SK-N-SH treated with all-trans-retinoic acid at 6 μM for 48 hours (cell line): ENCODE measurements at regions not wholly inside any gene's neighbourhood (a gene's known extent, or its start where the extent isn't known, plus 50 kb on each side); places are given as distances from the start of the nearest gene placed in this dataset.

ENCODE experiments used
- ARNTL ChIP-seq: fragments of 450-650 bp; formaldehyde crosslinking; IDR thresholded peaks from 2 replicates; pipeline ENCODE4 v1.5.0; 2020; ENCODE audit warnings: low read depth, mild to moderate bottlenecking, moderate library complexity, borderline replicate concordance
- BACH2 ChIP-seq: fragments of 250-450 bp; sonication (Bioruptor Pico); IDR thresholded peaks from 2 replicates; pipeline ENCODE4 v1.9.0; 2021; ENCODE audit warnings: mild to moderate bottlenecking, borderline replicate concordance
- GLIS3 ChIP-seq: fragments of 250-450 bp; sonication (Bioruptor Pico); IDR thresholded peaks from 2 replicates; pipeline ENCODE4 v1.5.0; 2020; ENCODE audit warnings: mild to moderate bottlenecking, moderate library complexity
- RARB ChIP-seq: fragments of 250-450 bp; sonication (Bioruptor Pico); IDR thresholded peaks from 2 replicates; pipeline ENCODE4 v1.8.0; 2021; ENCODE audit warnings: mild to moderate bottlenecking, moderate library complexity
- TOX ChIP-seq: fragments of 250-450 bp; sonication (Bioruptor Pico); IDR thresholded peaks from 2 replicates; pipeline ENCODE4 v1.8.0; 2021; ENCODE audit warnings: mild to moderate bottlenecking, moderate library complexity, borderline replicate concordance
- ZFP3 ChIP-seq: fragments of 250-450 bp; sonication (Bioruptor Pico); IDR thresholded peaks from 2 replicates; pipeline ENCODE4 v1.5.0; 2020; ENCODE audit warnings: mild to moderate bottlenecking, moderate library complexity
- ZFP30 ChIP-seq: fragments of 450-650 bp; formaldehyde crosslinking; IDR thresholded peaks from 2 replicates; pipeline ENCODE4 v1.5.0; 2022; ENCODE audit warnings: mild to moderate bottlenecking, moderate library complexity
- TF ChIP-seq, protein P1 (sequence below): fragments of 250-450 bp; sonication (Bioruptor Pico); IDR thresholded peaks from 2 replicates; pipeline ENCODE4 v1.8.0; 2021; ENCODE audit warnings: low read depth, mild to moderate bottlenecking, moderate library complexity, borderline replicate concordance
- TF ChIP-seq, protein P2 (sequence below): fragments of 250-450 bp; sonication (Bioruptor Pico); IDR thresholded peaks from 2 replicates; pipeline ENCODE4 v1.8.0; 2020; ENCODE audit warnings: mild to moderate bottlenecking, moderate library complexity, borderline replicate concordance
- TF ChIP-seq, protein P3 (sequence below): fragments of 250-450 bp; sonication (Bioruptor Pico); IDR thresholded peaks from 2 replicates; pipeline ENCODE4 v1.5.1; 2020; ENCODE audit warnings: low read depth, mild to moderate bottlenecking, moderate library complexity

DNA sequence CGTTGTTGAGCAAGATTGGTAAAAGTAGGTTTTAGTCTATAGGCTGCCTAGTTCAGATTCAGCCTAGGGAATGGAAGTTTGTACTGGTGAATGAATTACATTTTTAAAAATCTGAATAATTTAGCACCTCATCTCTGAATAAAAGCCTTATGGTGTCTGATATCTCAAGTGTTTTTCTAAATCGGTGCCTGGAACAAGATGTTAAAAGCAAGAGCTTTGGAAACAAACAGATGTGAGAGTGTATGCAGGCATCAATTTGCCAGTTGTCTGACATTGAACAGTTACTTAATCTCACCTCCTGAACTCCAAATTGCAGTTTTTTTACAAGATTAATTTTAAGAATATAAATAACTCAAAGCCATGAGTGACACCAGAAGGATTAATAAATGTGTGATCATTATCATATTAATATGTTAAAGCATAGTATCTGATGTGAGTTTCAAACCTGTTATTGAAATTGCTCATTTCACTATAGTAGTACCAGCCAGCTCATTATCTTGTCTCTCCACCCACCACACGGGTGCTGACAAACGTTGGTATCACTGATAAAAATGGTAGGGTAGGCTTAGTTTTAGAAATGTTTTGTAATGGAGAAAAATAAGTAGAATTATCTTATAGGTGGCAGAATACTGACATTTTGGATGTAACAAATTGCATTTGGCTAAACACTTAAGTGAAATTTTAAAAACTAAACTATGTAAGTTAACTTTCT, 157.3 kb downstream of the FAM83B start:
- TF ChIP-seq ZFP3 (CRISPR knock-in tag) (no peak), TOX (no peak), ZFP30 (CRISPR knock-in tag) (no peak), RARB (CRISPR knock-in tag) (no peak), BACH2 (CRISPR knock-in tag) (no peak), GLIS3 (no peak), ARNTL (CRISPR knock-in tag) (no peak)
- TF ChIP-seq, protein P1, sequence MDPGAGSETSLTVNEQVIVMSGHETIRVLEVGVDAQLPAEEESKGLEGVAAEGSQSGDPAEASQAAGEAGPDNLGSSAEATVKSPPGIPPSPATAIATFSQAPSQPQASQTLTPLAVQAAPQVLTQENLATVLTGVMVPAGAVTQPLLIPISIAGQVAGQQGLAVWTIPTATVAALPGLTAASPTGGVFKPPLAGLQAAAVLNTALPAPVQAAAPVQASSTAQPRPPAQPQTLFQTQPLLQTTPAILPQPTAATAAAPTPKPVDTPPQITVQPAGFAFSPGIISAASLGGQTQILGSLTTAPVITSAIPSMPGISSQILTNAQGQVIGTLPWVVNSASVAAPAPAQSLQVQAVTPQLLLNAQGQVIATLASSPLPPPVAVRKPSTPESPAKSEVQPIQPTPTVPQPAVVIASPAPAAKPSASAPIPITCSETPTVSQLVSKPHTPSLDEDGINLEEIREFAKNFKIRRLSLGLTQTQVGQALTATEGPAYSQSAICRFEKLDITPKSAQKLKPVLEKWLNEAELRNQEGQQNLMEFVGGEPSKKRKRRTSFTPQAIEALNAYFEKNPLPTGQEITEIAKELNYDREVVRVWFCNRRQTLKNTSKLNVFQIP (CRISPR knock-in tag), result no peak
- TF ChIP-seq, protein P2, sequence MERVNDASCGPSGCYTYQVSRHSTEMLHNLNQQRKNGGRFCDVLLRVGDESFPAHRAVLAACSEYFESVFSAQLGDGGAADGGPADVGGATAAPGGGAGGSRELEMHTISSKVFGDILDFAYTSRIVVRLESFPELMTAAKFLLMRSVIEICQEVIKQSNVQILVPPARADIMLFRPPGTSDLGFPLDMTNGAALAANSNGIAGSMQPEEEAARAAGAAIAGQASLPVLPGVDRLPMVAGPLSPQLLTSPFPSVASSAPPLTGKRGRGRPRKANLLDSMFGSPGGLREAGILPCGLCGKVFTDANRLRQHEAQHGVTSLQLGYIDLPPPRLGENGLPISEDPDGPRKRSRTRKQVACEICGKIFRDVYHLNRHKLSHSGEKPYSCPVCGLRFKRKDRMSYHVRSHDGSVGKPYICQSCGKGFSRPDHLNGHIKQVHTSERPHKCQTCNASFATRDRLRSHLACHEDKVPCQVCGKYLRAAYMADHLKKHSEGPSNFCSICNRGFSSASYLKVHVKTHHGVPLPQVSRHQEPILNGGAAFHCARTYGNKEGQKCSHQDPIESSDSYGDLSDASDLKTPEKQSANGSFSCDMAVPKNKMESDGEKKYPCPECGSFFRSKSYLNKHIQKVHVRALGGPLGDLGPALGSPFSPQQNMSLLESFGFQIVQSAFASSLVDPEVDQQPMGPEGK (CRISPR knock-in tag), result no peak
- TF ChIP-seq, protein P3, sequence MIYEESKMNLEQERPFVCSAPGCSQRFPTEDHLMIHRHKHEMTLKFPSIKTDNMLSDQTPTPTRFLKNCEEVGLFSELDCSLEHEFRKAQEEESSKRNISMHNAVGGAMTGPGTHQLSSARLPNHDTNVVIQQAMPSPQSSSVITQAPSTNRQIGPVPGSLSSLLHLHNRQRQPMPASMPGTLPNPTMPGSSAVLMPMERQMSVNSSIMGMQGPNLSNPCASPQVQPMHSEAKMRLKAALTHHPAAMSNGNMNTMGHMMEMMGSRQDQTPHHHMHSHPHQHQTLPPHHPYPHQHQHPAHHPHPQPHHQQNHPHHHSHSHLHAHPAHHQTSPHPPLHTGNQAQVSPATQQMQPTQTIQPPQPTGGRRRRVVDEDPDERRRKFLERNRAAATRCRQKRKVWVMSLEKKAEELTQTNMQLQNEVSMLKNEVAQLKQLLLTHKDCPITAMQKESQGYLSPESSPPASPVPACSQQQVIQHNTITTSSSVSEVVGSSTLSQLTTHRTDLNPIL (CRISPR knock-in tag), result no peak
